GM12878 (cell line): ENCODE measurements at regions not wholly inside any gene's neighbourhood (a gene's known extent, or its start where the extent isn't known, plus 50 kb on each side); places are given as distances from the start of the nearest gene placed in this dataset.

ENCODE experiments used
- ETV6 ChIP-seq, 2 experiments: fragments of 450-650 bp in 1 of 2; IDR thresholded peaks in 1 of 2; conservative IDR thresholded peaks in 1 of 2; 2 replicates each; pipeline ENCODE4 v1.6.1; 2014; ENCODE audit warnings: antibody characterized with exemption in 1 of 2, borderline replicate concordance in 1 of 2, low read depth in 1 of 2, mild to moderate bottlenecking in 1 of 2, moderate library complexity in 1 of 2
- FOXK2 ChIP-seq: fragments of 450-650 bp; IDR thresholded peaks from 2 replicates; pipeline ENCODE4 v1.6.1; 2017; ENCODE audit warnings: mild to moderate bottlenecking, moderate library complexity
- HDAC2 ChIP-seq: fragments of 200-600 bp; sonication (generic); IDR thresholded peaks from 2 replicates; pipeline ENCODE4 v1.6.1; 2017
- HDAC6 ChIP-seq: fragments of 200-600 bp; sonication (generic); IDR thresholded peaks from one replicate; pipeline ENCODE4 v1.8.0; 2017; ENCODE audit warnings: antibody characterized with exemption; ENCODE audit not compliant: unreplicated experiment
- WRNIP1 ChIP-seq: IDR thresholded peaks from 2 replicates; pipeline ENCODE4 v1.6.1; 2011; ENCODE audit warnings: low read depth, low read length, improper control_type of control experiment, borderline replicate concordance
- ZNF207 ChIP-seq: fragments of 450-650 bp; IDR thresholded peaks from 2 replicates; pipeline ENCODE4 v1.6.1; 2014; ENCODE audit warnings: antibody characterized with exemption, mild to moderate bottlenecking, borderline replicate concordance
- ZNF622 ChIP-seq: fragments of 450-650 bp; IDR thresholded peaks from 2 replicates; pipeline ENCODE4 v1.6.1; 2017; ENCODE audit warnings: mild to moderate bottlenecking, inconsistent platforms
- TF ChIP-seq, protein P1 (sequence below): fragments of 450-650 bp; IDR thresholded peaks from 2 replicates; pipeline ENCODE4 v1.6.1; 2017; ENCODE audit warnings: antibody characterized with exemption, mild to moderate bottlenecking, moderate library complexity
- TF ChIP-seq, protein P2 (sequence below): IDR thresholded peaks from 2 replicates; pipeline ENCODE4 v1.6.1; 2012; ENCODE audit warnings: improper control_type of control experiment, low read depth, low read length; ENCODE audit not compliant: insufficient replicate concordance
- TF ChIP-seq, protein P3 (sequence below): fragments of 450-650 bp; IDR thresholded peaks from 2 replicates; pipeline ENCODE4 v1.6.1; 2018; ENCODE audit warnings: borderline replicate concordance, mild to moderate bottlenecking; ENCODE audit not compliant: partially characterized antibody
- TF ChIP-seq, protein P4 (sequence below): IDR thresholded peaks from 2 replicates; pipeline ENCODE4 v1.6.1; 2011; ENCODE audit warnings: mild to moderate bottlenecking, low read depth, low read length, moderate library complexity; ENCODE audit not compliant: insufficient replicate concordance

DNA sequence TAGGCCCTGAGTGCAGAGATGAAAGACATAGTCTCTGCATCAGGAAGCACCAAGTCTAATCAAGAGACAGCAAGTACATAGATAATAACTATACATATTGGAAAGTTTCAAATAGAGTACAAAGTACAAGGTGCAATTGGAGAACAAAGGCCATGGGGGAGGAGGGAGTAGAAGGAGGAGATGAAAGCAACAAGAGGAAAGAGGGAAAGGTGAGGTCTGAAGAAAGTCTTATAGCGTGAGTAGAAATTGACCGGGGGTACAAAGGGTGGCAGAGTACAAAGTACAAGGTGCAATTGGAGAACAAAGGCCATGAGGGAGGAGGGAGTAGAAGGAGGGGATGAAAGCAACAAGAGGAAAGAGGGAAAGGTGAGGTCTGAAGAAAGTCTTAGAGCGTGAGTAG, 244.2 kb upstream of the JUN start (continued):
- TF ChIP-seq, protein P1, sequence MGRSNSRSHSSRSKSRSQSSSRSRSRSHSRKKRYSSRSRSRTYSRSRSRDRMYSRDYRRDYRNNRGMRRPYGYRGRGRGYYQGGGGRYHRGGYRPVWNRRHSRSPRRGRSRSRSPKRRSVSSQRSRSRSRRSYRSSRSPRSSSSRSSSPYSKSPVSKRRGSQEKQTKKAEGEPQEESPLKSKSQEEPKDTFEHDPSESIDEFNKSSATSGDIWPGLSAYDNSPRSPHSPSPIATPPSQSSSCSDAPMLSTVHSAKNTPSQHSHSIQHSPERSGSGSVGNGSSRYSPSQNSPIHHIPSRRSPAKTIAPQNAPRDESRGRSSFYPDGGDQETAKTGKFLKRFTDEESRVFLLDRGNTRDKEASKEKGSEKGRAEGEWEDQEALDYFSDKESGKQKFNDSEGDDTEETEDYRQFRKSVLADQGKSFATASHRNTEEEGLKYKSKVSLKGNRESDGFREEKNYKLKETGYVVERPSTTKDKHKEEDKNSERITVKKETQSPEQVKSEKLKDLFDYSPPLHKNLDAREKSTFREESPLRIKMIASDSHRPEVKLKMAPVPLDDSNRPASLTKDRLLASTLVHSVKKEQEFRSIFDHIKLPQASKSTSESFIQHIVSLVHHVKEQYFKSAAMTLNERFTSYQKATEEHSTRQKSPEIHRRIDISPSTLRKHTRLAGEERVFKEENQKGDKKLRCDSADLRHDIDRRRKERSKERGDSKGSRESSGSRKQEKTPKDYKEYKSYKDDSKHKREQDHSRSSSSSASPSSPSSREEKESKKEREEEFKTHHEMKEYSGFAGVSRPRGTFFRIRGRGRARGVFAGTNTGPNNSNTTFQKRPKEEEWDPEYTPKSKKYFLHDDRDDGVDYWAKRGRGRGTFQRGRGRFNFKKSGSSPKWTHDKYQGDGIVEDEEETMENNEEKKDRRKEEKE = no peak
- TF ChIP-seq FOXK2 (no peak), HDAC2 (no peak), HDAC6 (no peak), ZNF207 (no peak), WRNIP1 (no peak), ZNF622 (no peak), ETV6 (conservative IDR thresholded peaks at IDR 0.05 in 1 of 2, IDR thresholded peaks at IDR 0.05 in 1 of 2; ENCODE audit: borderline replicate concordance in 1 of 2, low read depth in 1 of 2) (no peak)
- TF ChIP-seq, protein P2, sequence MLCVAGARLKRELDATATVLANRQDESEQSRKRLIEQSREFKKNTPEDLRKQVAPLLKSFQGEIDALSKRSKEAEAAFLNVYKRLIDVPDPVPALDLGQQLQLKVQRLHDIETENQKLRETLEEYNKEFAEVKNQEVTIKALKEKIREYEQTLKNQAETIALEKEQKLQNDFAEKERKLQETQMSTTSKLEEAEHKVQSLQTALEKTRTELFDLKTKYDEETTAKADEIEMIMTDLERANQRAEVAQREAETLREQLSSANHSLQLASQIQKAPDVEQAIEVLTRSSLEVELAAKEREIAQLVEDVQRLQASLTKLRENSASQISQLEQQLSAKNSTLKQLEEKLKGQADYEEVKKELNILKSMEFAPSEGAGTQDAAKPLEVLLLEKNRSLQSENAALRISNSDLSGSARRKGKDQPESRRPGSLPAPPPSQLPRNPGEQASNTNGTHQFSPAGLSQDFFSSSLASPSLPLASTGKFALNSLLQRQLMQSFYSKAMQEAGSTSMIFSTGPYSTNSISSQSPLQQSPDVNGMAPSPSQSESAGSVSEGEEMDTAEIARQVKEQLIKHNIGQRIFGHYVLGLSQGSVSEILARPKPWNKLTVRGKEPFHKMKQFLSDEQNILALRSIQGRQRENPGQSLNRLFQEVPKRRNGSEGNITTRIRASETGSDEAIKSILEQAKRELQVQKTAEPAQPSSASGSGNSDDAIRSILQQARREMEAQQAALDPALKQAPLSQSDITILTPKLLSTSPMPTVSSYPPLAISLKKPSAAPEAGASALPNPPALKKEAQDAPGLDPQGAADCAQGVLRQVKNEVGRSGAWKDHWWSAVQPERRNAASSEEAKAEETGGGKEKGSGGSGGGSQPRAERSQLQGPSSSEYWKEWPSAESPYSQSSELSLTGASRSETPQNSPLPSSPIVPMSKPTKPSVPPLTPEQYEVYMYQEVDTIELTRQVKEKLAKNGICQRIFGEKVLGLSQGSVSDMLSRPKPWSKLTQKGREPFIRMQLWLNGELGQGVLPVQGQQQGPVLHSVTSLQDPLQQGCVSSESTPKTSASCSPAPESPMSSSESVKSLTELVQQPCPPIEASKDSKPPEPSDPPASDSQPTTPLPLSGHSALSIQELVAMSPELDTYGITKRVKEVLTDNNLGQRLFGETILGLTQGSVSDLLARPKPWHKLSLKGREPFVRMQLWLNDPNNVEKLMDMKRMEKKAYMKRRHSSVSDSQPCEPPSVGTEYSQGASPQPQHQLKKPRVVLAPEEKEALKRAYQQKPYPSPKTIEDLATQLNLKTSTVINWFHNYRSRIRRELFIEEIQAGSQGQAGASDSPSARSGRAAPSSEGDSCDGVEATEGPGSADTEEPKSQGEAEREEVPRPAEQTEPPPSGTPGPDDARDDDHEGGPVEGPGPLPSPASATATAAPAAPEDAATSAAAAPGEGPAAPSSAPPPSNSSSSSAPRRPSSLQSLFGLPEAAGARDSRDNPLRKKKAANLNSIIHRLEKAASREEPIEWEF = no peak
- TF ChIP-seq, protein P3, sequence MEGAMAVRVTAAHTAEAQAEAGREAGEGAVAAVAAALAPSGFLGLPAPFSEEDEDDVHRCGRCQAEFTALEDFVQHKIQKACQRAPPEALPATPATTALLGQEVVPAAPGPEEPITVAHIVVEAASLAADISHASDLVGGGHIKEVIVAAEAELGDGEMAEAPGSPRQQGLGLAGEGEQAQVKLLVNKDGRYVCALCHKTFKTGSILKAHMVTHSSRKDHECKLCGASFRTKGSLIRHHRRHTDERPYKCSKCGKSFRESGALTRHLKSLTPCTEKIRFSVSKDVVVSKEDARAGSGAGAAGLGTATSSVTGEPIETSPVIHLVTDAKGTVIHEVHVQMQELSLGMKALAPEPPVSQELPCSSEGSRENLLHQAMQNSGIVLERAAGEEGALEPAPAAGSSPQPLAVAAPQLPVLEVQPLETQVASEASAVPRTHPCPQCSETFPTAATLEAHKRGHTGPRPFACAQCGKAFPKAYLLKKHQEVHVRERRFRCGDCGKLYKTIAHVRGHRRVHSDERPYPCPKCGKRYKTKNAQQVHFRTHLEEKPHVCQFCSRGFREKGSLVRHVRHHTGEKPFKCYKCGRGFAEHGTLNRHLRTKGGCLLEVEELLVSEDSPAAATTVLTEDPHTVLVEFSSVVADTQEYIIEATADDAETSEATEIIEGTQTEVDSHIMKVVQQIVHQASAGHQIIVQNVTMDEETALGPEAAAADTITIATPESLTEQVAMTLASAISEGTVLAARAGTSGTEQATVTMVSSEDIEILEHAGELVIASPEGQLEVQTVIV = no peak
- TF ChIP-seq, protein P4, sequence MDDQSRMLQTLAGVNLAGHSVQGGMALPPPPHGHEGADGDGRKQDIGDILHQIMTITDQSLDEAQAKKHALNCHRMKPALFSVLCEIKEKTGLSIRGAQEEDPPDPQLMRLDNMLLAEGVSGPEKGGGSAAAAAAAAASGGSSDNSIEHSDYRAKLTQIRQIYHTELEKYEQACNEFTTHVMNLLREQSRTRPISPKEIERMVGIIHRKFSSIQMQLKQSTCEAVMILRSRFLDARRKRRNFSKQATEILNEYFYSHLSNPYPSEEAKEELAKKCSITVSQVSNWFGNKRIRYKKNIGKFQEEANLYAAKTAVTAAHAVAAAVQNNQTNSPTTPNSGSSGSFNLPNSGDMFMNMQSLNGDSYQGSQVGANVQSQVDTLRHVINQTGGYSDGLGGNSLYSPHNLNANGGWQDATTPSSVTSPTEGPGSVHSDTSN = no peak
